ENCODE measurements at regions not wholly inside any gene's neighbourhood (a gene's known extent, or its start where the extent isn't known, plus 50 kb on each side); places are given as distances from the start of the nearest gene placed in this dataset.

GRCh38 chr1:208640295-208640694 lies 396.1 kb upstream of the PLXNA2 start:
- DNase-seq (ENCODE audit: low read depth in 3 of 3) = no peak

DNA sequence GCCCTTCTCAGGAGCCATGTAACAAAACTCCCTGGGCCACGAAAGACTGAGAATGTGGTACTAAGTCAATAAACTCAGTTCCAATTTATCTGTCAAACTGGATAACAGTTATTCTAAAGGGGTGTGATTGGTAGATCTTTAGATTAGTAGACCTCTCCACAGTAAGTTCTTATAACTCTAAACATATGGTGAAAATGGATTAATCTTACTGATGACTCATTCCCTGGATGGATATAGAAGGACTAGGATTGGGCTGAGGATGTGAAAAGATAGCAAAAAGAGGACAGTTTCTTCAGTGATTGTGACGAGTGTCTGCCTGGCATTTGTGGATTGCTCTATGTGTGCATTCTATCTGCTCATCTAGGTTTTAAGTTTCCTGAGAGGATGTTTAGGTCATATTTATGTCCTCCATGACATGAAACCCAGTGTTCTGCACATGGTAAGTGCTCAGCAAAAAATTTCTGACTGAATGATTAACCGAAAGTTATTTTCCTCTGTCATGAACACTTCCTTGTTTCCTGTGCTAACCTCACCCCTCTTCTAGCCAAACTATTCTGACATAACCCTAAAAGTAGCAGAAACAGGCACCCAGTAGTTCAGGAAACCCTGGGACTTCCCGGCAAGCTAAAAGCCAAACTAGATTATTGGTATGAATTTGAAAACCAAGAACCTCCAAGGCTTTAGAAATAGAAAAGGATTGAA lies 397.5 kb upstream of the PLXNA2 start:
- no peak for DNase-seq (ENCODE audit: low read depth in 3 of 3)

GRCh38 chr1:208643005-208643597 lies 398.9 kb upstream of the PLXNA2 start:
- DNase-seq (ENCODE audit: low read depth in 3 of 3) = no peak

DNA sequence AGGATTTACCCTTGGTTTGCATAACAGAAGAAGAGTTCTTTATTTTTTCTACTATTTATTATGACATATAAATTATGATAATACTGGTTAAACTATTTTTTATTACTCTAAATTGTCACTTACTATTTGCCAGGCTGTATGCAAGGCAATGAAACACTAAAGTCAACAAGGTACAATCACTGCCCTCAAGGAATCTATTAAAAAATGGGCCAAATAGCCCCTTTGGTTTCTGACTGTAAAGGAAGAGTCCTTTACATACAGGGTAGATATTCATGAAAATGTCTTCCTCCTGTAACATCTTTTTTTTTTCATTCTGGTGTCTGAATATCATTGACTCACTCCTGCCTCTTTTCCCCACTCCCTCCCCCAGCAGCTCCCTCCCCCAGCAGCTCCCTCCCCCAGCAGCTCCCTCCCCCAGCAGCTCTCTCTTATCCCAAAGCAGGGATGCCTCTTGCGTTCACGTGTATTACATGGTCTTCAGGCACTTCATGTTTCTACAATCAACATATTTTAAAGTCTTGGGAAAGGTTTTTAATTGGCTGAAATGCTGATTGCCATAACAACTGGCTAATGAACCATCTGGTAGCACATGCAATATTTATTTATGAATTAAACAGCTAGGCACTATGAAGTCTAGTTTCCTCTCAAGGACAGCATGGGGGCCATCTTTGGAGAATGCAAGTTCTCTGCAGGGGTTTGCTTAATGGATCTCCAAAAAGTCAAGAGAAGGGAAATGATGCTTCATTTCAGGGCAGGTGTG lies 400.4 kb upstream of the PLXNA2 start:
- no peak for DNase-seq (ENCODE audit: low read depth in 3 of 3)

GRCh38 chr1:208646431-208646830 lies 402.2 kb upstream of the PLXNA2 start:
- no peak for DNase-seq (ENCODE audit: low read depth in 3 of 3)

DNA sequence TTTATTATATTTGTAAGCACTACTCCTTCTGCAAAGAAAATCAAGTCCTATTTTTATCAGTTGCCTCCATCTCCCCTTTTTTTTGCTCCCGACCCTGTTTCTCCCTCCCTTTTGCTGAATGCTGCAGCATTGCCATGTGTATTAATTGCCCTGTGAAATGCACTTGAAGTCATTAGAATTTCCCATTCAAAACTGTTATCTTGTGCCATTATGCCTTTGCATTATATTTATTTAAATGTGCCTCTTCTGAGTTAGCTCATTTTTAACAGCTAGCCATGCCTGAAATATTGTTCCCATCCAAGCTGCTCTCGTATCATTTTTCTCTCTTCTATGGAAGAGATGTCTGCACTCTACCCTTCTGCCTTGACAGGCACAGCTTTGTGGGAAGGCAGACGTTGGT lies 404.0 kb upstream of the PLXNA2 start:
- no peak for DNase-seq (ENCODE audit: low read depth in 3 of 3)

DNA sequence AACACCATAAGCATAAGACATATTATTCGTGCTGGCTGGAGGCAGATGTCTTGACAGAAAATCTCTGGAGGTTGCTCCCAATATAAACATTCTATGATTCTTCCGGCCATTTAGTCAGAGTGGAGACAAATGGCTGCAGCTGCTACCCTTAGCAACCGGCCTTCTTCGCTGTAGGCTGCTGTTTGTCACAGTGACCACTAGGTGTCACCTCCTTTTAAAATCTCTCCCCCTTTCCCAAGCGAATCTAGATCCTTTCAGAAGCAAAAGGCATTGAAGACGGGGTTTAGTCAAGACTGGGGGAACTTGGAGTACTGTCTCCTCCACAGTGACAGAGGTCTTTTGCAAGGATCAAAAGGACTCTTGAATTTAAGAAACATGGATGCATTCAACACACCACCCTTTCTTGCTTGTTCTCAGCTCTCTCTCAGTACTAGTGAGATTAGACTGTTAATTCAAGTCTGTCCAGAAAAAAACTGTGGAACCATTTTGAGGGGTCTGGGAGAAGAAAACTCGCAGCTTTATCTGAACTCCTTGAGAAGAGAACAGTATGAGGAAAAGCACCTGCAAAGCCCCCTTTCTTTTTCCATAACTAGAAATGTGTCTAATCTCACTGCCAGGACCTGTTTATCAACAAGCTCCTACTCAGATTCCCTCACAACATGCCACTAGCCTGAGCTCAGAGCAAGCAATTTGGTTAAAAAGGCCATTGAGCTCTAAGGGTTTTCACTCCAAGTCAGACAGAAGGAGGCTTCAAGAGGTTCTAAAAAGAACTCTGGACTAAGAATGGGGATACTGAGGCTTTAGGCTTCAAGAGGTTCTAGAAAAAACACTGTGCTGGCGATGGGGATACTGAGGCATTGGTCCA lies 408.3 kb upstream of the PLXNA2 start:
- DNase-seq (ENCODE audit: low read depth in 3 of 3) = no peak

- no peak for DNase-seq (ENCODE audit: low read depth in 3 of 3)
Observed at GRCh38 chr1:208653426-208653825, 409.2 kb upstream of the PLXNA2 start.

DNA sequence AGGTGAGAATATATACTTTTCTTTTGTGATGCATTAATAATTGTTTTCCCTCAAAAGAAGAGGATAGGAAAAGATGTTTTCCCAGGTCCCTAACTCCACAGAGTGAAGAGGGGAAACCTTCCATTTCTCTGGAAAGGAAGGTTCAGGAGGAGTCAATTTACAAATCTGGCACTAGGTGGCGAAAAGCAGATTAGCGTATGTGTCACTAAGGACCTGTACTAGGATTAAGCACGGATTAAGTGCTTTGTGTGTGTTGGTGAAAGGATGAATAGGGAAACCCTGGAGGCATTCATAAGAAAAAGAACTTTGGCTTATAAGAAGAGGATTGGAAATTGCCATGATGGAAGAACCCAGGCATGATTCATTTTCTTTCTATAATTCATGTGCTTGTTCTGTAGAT lies 410.1 kb upstream of the PLXNA2 start:
- DNase-seq (ENCODE audit: low read depth in 3 of 3) = no peak

DNA sequence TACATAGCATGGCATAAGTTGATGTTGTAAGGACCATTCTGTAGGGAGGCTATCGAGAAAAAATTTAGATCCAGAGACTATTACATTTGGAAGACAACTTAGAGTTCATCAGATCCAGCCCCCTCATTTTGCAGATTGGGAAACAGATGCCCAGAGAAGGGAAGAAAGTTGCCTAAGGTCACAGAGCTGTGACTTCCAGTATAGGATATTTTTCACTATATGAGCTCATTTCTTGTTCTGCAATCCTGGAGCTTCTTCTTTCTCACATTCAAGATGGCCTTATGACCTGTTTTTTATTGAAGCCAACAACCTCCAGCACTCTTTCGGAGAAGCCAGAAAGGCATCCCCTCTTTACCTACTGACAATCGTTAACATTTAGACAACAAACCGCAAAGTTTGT lies 421.8 kb upstream of the PLXNA2 start:
- DNase-seq (ENCODE audit: low read depth in 3 of 3) = no peak

GRCh38 chr1:208668991-208669390 lies 424.8 kb upstream of the PLXNA2 start:
- DNase-seq (ENCODE audit: low read depth in 3 of 3) = no peak

GRCh38 chr1:208670778-208671177 lies 426.6 kb upstream of the PLXNA2 start:
- no peak for DNase-seq (ENCODE audit: low read depth in 3 of 3)

- no peak for DNase-seq (ENCODE audit: low read depth in 3 of 3)
Observed at GRCh38 chr1:208681878-208682663, 437.9 kb upstream of the PLXNA2 start.

- DNase-seq (ENCODE audit: low read depth in 3 of 3) = no peak
Observed at GRCh38 chr1:208682664-208683013, 438.5 kb upstream of the PLXNA2 start.

DNA sequence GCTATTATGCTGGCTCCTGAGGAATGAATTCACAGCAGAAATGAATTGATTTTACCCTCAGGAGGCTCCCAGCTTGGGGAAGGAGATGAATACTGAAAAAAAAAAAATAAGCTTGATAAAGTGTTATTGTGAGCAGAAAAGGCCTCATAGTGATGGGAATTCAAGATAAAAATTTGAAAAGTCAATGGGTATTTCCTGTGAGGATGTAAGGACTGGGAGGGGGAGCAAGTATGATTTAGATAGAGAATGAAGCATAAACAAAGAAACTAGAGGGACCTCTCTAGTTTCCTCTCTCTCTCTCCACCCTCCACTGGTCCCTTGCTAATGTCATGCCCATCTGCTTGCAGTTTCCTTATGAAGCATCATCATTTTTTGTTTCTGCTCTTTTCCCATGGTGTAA lies 439.0 kb upstream of the PLXNA2 start:
- no peak for DNase-seq (ENCODE audit: low read depth in 3 of 3)

- DNase-seq (ENCODE audit: low read depth in 3 of 3) = no peak
Observed at GRCh38 chr1:208684192-208684591, 440.0 kb upstream of the PLXNA2 start.

- no peak for DNase-seq (ENCODE audit: low read depth in 3 of 3)
Observed at GRCh38 chr1:208686592-208686991, 442.4 kb upstream of the PLXNA2 start.

DNA sequence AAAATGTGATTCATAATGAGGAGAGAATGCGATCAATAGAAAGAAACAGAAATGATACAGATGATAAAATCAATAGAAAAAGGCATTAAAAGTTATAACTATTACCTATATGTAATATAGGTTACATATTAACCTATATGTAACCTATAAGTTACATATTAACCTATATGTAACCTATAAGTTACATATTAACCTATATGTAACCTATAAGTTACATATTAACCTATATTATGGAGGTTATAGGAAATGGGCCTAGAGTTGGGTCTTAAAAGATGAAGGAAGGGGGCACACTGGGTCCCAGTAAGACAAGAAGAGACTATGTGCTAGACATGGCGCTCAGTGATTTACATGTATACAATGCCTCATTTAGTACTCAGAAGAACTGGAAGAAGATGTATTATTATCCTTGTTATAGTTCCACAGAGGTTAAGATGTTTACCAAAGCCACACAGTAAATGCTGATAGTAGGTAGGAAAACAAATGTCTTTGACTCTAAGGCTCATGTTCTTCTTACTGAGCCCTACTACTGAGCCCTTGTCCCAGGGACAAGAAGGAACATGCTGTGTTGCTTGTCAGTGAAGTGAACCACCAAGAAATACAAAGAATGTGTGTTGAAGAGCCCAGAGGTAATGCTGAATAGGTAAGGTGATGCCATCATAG lies 444.6 kb upstream of the PLXNA2 start:
- DNase-seq (ENCODE audit: low read depth in 3 of 3) = no peak

DNA sequence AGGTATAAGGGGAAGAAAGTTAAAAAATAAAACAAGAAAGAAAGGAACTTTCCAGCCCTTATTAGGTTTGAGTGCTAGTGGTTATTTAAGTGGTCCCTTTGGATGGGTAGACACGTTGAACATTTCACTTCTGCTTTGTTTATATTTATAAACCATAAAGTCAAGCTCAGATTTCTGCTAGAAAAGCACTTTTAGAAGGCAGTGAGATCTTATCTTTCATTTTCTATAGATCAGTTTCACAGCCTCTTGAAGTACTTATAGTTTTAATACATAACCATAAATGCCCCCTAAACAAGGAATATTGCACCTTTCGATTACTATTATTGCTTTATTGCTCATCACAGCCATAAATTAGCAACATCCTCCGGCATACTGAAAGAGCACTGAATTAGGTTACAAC lies 446.8 kb upstream of the PLXNA2 start:
- no peak for DNase-seq (ENCODE audit: low read depth in 3 of 3)

DNA sequence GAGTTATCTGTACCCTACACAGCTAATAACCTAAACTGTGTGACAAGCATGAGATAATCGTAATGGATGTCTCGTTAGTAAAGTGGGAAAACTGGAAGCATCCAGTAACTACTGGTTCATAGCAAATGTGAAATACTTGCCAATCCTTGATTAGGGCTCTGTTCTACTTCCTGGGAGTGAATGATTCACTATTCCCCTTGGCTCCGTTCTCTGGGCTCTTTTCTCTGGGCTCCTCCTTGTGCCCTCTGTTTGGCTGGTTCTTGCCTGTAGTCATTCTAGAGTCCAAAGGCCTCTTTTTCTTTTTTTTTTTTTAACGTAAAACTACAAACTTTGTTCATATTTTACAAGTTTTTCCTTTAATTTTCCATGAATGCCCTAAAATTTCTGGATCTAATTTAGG lies 465.8 kb upstream of the PLXNA2 start:
- DNase-seq (ENCODE audit: low read depth in 3 of 3) = no peak

GRCh38 chr1:208714323-208714722 lies 470.1 kb upstream of the PLXNA2 start:
- DNase-seq (ENCODE audit: low read depth in 3 of 3) = no peak

Measured in stimulated activated CD4-positive, alpha-beta T cell treated with anti-CD3 and anti-CD28 coated beads, TNF-alpha, amount 100 ng/mL, for 4 hours (primary cell).